Sigmoid colon (tissue), 3 donors: ENCODE measurements at regions not wholly inside any gene's neighbourhood (a gene's known extent, or its start where the extent isn't known, plus 50 kb on each side); places are given as distances from the start of the nearest gene placed in this dataset.

Source experiments
- CTCF ChIP-seq, 4 experiments: fragments of 450-650 bp in 3 of 4; fragments of 200-600 bp in 1 of 4; IDR thresholded peaks; one replicate each; pipeline ENCODE4 v1.5.1; 2016 to 2019; ENCODE audit warnings: antibody characterized with exemption in 4 of 4, mild to moderate bottlenecking in 3 of 4, moderate library complexity in 2 of 4
- POLR2A ChIP-seq, 2 donors: fragments of 450-650 bp; IDR thresholded peaks; one replicate each; pipeline ENCODE4 v1.6.1; 2016; ENCODE audit warnings: antibody characterized with exemption in 2 of 2, mild to moderate bottlenecking in 2 of 2, moderate library complexity in 2 of 2

GRCh38 chr13:33410619-33411018, 125.1 kb upstream of the STARD13 start:
- no peak for TF ChIP-seq CTCF (IDR thresholded peaks at IDR 0.05)
- TF ChIP-seq POLR2A (IDR thresholded peaks at IDR 0.05) = no peak
